NK-92 treated with Interleukin-12 subunit alpha and Interleukin-12 subunit beta, amount 100 ng/mL, for 24 hours (cell line): ENCODE measurements at regions not wholly inside any gene's neighbourhood (a gene's known extent, or its start where the extent isn't known, plus 50 kb on each side); places are given as distances from the start of the nearest gene placed in this dataset.
"Not testable (repeated sequence)": the region's sequence is repeated elsewhere in the genome, so short reads cannot be mapped to it uniquely, and the experiment has no call there.

Source experiments
- DNase-seq: peaks from one replicate; lab custom pipeline; 2025; lab: John Stamatoyannopoulos, UW

DNA sequence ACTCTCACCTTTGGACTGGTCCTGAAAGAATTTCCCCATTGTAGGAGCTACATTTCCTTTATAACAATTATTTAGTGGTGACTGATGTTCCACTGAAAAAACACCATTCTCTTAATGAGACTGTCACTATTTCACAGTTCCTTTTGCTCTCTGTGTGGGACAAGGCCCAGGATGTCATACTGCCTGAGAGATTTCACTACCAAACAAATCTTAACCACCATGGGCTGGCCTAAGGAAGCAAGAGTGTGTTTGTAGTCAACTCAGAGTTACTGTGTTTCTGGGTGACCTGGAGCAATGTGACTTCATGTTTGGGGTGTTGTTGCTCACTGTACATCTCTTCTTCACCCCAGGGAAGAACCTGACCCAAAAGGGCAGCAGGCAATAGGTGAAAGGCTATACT lies 50.1 kb upstream of the ZNF608 start:
- no peak for DNase-seq

DNA sequence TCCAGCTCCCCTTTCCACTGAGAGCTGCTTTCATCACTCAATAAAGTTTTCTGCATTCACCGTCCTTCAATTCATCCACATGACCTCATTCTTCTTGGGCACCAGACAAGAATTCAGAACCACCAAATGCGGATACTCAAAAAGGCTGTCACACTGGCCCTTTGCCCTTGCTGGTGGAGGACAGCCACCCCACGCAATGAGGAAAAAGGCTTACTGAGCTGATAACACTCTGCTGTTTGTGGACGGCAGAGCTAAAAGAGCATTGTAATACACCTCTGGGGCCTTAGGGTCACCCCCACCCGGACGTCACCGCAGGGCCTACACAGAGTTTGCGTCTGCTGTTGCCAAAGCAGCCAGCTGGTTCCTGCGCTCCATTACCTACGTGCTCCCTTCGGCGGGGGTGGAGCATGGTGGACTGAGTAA lies 51.2 kb upstream of the ZNF608 start:
- DNase-seq: no peak

- DNase-seq: no peak
These were observed 52.5 kb upstream of the ZNF608 start for GRCh38 chr5:124798890-124799289.

GRCh38 chr5:124801551-124801950 lies 55.1 kb upstream of the ZNF608 start:
- DNase-seq: no peak

- no peak for DNase-seq
These were observed 57.3 kb upstream of the ZNF608 start for GRCh38 chr5:124803617-124804323.

GRCh38 chr5:124806026-124806372 lies 59.6 kb upstream of the ZNF608 start:
- no peak for DNase-seq

DNA sequence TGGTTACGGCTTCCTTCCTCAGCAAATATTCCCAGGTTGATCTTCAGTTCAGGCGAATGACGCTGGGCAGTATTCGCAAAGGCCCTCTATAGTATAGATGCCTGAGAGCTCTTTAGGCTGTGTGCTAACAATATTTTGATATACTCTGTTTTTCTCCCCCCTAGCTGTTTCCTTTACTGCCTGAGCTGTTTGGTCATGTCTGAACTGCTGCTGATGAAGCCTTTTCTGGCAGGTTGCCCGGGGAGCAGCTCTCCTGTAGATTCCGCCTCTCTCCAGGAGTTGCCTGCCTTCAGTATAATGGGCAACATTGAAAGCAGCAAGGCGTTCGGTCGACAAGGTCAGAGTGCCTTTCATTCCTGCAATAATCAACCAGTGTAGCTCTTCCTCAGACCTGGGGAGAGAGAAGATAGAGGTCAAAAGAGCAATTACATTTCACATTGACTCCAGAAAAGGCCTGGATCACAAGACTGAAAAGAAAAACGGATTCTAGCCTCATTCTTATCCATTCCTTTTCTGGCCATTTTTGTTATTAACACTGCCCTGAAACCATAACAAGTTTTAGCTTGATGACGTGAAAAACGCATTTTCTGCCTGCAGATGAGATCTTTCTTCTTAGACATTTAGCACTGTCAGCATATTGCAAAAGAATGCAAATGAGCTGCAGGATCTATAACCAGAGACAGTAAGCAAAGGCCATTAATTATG lies 60.1 kb upstream of the ZNF608 start:
- no peak for DNase-seq

DNA sequence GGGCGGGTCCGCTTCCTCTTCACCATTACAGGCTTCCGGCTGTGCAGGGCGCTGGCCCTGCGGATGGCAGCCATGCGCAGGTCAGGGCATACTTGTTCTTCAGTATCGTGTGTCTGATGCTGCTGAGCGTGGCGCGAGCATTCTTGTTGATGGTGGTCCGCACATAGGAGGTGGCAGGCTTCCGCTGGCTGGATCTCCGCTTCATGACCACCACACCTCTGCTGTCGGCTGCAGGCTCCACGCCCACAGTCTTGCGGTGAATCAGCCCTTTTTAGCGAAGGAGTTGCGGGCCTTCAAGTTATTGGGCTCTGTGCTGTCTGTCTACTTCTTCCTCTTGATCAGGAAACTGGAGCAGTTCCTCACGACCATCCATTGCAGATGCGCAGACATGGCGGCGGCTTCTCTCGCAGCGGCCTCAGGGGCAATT lies 62.4 kb upstream of the ZNF608 start:
- no peak for DNase-seq

DNA sequence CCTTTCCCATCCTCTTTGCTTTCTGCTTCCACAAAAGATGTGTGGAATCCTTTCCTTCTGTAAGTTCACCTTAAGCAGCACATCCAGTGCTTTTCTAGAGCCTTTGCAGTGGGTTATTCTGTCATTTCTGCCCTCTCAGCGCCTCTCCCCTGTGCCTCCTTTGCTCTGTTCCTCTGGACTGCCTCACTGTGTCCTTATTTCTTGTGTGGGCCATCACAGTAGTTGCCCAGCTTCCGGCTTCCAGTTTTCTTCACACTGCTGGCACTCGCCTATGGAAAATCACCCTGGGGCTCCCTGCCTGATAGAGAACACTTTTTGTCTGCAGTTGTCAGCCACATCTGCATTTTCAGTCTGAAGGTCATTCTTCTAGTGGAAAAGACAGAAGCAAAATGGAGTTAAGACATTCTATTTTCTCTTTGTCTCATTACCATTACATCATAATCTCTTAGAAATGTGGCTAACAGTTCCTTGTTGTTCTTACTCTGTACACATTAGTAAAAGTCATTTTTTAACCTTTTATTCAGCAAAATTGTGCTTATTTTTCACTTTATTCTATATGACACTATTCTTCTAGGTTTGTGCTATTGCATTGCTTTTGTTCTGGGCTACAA lies 64.1 kb upstream of the ZNF608 start:
- DNase-seq: no peak

- no peak for DNase-seq
These were observed 66.4 kb upstream of the ZNF608 start for GRCh38 chr5:124812771-124813358.

DNA sequence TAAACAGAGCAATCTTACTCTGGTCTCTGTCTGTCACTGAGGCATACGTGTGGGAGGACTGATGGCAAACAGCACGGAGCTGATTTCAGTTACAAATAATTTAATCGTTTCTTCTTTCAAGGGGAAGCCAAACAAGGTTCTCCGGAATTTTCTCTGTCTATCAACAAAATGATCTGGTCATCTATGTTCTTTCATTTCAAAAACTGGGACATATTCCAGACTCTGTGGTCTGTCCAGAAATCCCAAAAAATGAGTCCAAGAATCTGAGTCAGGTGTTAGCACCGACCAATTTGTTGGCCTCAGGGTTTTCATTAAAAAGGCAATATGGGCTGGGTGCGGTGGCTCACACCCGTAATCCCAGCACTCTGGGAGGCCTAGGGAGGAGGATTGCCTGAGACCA lies 69.9 kb upstream of the ZNF608 start:
- DNase-seq: no peak

- DNase-seq: no peak
These were observed 72.8 kb upstream of the ZNF608 start for GRCh38 chr5:124819201-124819600.

- DNase-seq: no peak
These were observed 76.2 kb upstream of the ZNF608 start for GRCh38 chr5:124822647-124823046.

DNA sequence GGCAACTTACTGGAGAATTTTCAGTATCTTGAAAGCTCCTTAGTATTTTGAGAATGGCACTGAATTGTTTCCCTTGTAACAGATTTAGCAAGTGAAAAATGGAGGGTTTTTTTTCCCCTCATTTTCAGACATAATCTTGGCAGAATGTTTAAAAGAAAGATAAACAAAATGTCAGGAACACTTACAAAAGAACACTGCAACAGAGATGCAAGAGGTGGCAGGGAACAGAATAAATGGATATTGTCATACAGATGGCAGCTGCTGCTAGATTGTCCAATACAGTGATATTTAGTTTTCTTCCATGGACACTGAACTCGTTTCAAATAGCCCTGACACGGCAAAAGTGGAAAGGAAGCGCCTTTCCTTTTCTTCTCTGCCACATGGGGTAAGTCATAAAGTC lies 76.9 kb upstream of the ZNF608 start:
- DNase-seq: no peak

DNA sequence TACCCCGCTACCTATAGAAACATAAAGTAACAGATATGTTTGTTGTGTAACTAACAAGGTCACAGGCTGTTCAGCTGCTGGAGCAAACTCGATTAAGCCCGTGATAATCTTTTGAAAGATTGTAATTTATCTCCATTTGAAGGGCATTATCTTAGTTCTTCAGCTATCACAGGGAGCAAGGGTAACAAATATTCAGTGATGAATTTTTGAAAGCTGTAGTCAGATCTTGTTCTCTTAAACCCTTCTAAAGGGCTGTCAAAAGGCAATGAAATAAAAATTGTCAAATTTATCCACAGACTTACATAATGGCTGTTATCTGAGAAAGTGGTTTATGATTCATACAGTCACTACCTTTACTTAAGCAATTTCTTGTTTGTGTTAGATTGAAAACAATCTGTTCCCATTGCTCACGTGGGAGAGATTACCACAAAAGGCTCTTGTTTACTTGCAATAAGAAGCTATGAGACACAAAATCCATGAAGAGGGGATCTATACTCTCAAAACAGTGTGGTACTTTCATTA lies 78.3 kb upstream of the ZNF608 start:
- no peak for DNase-seq

DNA sequence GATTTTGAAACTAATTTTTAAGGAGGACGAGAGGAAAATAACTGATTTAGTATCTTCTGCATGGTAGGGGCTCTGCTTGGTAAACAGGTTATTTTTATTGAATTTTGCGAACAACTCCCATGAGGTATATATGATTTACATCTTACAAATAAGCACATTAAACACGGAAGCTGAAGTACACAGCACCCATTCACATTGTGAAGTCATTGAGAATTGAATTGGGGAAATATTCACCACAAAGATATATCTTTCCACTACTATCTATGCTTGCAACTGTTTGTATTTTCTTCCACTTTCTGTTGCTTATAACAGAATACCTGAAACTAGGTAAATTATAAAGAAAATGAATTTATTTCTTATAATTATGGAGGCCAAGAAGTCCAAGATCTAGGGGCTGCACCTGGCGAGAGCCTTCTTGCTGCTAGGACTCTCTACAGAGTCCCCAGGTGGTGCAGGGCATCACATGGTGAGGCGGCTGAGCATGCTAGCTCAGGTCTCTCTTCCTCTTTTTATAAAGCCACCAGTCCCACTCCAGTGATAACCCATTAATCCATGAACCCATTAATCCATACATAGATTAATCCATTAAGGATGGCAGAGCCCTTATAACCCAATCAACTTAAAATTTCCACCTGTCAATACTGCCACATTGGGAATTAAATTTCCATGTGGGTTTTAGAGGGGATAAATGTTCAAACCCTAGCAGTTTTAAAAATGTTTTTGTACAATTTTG lies 79.0 kb upstream of the ZNF608 start:
- DNase-seq: no peak

- no peak for DNase-seq
These were observed 79.5 kb upstream of the ZNF608 start for GRCh38 chr5:124825983-124826337.

DNA sequence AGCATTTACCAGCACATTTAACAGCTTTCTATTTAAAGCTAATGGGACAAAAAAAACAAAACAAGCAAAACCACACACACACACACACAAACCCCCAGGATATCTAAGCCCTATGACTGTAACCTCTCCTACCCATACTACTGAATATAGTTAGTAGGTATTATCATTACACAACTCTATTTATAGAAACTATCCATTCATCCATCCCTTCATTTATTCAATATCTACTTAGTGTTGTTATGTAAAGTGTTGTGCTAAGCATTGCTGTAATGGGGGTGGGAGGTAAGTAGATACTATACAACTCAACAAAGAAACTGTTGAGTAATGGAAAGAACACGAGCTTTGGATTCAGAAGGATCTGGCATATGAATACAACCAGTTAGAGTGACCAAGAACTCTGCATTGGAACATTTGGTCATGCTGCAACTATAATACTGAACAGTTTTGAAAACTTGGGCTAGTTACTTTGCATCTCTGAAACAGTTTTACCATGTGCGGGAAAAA lies 82.3 kb upstream of the ZNF608 start:
- no peak for DNase-seq

GRCh38 chr5:124831687-124832240 lies 85.3 kb upstream of the ZNF608 start:
- DNase-seq: no peak

DNA sequence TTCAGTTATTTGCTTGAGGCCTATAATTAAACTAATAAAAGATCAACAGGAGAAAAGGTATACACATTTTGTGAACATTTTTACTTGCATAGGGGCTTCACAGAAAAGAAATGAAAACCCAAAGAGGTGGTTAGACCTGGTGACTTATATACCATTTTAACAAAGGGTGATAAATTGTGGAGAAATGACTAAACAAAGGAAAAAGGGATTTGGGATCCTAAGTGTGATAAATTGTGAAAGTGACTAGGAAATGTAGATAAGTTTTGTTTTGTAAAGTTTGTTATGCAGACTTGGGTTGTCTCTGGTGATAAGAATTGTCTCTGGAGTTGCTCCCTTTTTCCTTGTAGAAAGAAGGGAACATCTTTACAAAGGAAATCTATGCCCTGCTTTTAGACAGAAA lies 86.1 kb upstream of the ZNF608 start:
- DNase-seq: no peak

- DNase-seq: not testable (repeated sequence)
These were observed 89.9 kb upstream of the ZNF608 start for GRCh38 chr5:124836314-124836713.
